Mesenchymal stem cell (in vitro differentiated cells and primary cell): ENCODE measurements at regions not wholly inside any gene's neighbourhood (a gene's known extent, or its start where the extent isn't known, plus 50 kb on each side); places are given as distances from the start of the nearest gene placed in this dataset.
A peak's percentile ranks its signal among the peaks of the same experiment; 100 is the strongest.

Experiments
- DNase-seq: peaks from one replicate; pipeline ENCODE4 v3.0.0-alpha.2; 2013
- H2AFZ ChIP-seq: one replicate; pipeline ENCODE4 v1.6.1; 2013; ENCODE audit warnings: low read depth, mild to moderate bottlenecking, control low read depth, inconsistent platforms, low read length, moderate library complexity
- H2AK5ac ChIP-seq: 2 replicates; pipeline ENCODE4 v1.6.1; 2013; ENCODE audit warnings: low read length, moderate library complexity, mild to moderate bottlenecking, inconsistent platforms; ENCODE audit not compliant: severe bottlenecking
- H2BK120ac ChIP-seq: one replicate; pipeline ENCODE4 v1.6.1; 2013; ENCODE audit warnings: low read depth, mild to moderate bottlenecking, inconsistent platforms, low read length, moderate library complexity
- H2BK12ac ChIP-seq, 2 experiments: one replicate each; pipeline ENCODE4 v1.6.1; 2013; ENCODE audit warnings: inconsistent platforms in 2 of 2, low read length in 2 of 2, mild to moderate bottlenecking in 2 of 2, moderate library complexity in 2 of 2, control low read depth in 1 of 2
- H2BK15ac ChIP-seq: one replicate; pipeline ENCODE4 v1.6.1; 2013; ENCODE audit warnings: mild to moderate bottlenecking, low read depth, inconsistent platforms; ENCODE audit not compliant: poor library complexity, severe bottlenecking
- H2BK5ac ChIP-seq: 2 replicates; pipeline ENCODE4 v1.6.1; 2013; ENCODE audit warnings: low read depth, mild to moderate bottlenecking, low read length, control low read depth, inconsistent platforms; ENCODE audit not compliant: poor library complexity, severe bottlenecking
- H3K14ac ChIP-seq, 2 experiments: one replicate each; pipeline ENCODE4 v1.6.1; 2013; ENCODE audit warnings: inconsistent platforms in 2 of 2, low read length in 2 of 2, control low read depth in 1 of 2, mild to moderate bottlenecking in 1 of 2, moderate library complexity in 1 of 2
- H3K18ac ChIP-seq, 2 experiments: one replicate each; pipeline ENCODE4 v1.6.1; 2013; ENCODE audit warnings: inconsistent platforms in 2 of 2, low read length in 2 of 2, control low read depth in 1 of 2, low read depth in 1 of 2, mild to moderate bottlenecking in 1 of 2
- H3K23ac ChIP-seq, 2 experiments: one replicate each; pipeline ENCODE4 v1.6.1; 2013; ENCODE audit warnings: inconsistent platforms in 2 of 2, low read length in 2 of 2, mild to moderate bottlenecking in 2 of 2, moderate library complexity in 2 of 2, control low read depth in 1 of 2
- H3K27ac ChIP-seq: 2 replicates; pipeline ENCODE4 v1.5.1; 2013; ENCODE audit warnings: mild to moderate bottlenecking, moderate library complexity, low read length, control low read depth, inconsistent platforms; ENCODE audit not compliant: poor library complexity, severe bottlenecking
- H3K27me3 ChIP-seq, 2 experiments: 2 replicates each; pipeline versions ENCODE4 v1.6.1 to v1.7.0; 2013; ENCODE audit warnings: low read length in 2 of 2, mild to moderate bottlenecking in 2 of 2, moderate library complexity in 2 of 2, control low read depth in 1 of 2, inconsistent platforms in 1 of 2; ENCODE audit not compliant: control insufficient read depth in 1 of 2, insufficient read depth in 1 of 2
- H3K36me3 ChIP-seq, 2 experiments: 2 replicates each; pipeline versions ENCODE4 v1.6.1 to v1.7.0; 2013; ENCODE audit warnings: low read length in 2 of 2, control low read depth in 1 of 2, inconsistent platforms in 1 of 2, low read depth in 1 of 2, mild to moderate bottlenecking in 1 of 2; ENCODE audit not compliant: insufficient read depth in 2 of 2, control insufficient read depth in 1 of 2
- H3K4ac ChIP-seq, 2 experiments: one replicate each; pipeline ENCODE4 v1.6.1; 2013; ENCODE audit warnings: inconsistent platforms in 2 of 2, low read length in 2 of 2, mild to moderate bottlenecking in 2 of 2, moderate library complexity in 2 of 2, control low read depth in 1 of 2, low read depth in 1 of 2
- H3K4me1 ChIP-seq: 2 replicates; pipeline ENCODE4 v1.6.1; 2013; ENCODE audit warnings: low read depth, low read length, control low read depth; ENCODE audit not compliant: control insufficient read depth, insufficient read depth
- H3K4me2 ChIP-seq: 2 replicates; pipeline ENCODE4 v1.6.1; 2013; ENCODE audit warnings: low read length, mild to moderate bottlenecking, inconsistent platforms; ENCODE audit not compliant: poor library complexity, severe bottlenecking
- H3K4me3 ChIP-seq, 2 experiments: 2 replicates each; pipeline versions ENCODE4 v1.5.1 to v1.7.0; 2013; ENCODE audit warnings: low read length in 2 of 2, mild to moderate bottlenecking in 2 of 2, control low read depth in 1 of 2, low read depth in 1 of 2; ENCODE audit not compliant: insufficient read depth in 1 of 2
- H3K79me1 ChIP-seq: replicated peaks from 2 replicates; pipeline ENCODE4 v1.6.1; 2013; ENCODE audit warnings: mild to moderate bottlenecking, control low read depth, low read length, inconsistent platforms; ENCODE audit not compliant: poor library complexity, severe bottlenecking
- H3K9ac ChIP-seq: 2 replicates; pipeline ENCODE4 v1.7.0; 2013; ENCODE audit warnings: mild to moderate bottlenecking, low read length, moderate library complexity
- H3K9me3 ChIP-seq: 2 replicates; pipeline ENCODE4 v1.7.0; 2013; ENCODE audit warnings: mild to moderate bottlenecking, low read length; ENCODE audit not compliant: control insufficient read depth
- H4K8ac ChIP-seq: one replicate; pipeline ENCODE4 v1.6.1; 2013; ENCODE audit warnings: inconsistent platforms, mild to moderate bottlenecking, low read length, moderate library complexity
- H4K91ac ChIP-seq: one replicate; pipeline ENCODE4 v1.6.1; 2013; ENCODE audit warnings: mild to moderate bottlenecking, low read length, inconsistent platforms
- WGBS: methylation state at CpG from one replicate; pipeline ENCODE4 v1.1.7; 2013; ENCODE audit warnings: mixed read lengths; 5-methylcytosine and 5-hydroxymethylcytosine counted together

DNA sequence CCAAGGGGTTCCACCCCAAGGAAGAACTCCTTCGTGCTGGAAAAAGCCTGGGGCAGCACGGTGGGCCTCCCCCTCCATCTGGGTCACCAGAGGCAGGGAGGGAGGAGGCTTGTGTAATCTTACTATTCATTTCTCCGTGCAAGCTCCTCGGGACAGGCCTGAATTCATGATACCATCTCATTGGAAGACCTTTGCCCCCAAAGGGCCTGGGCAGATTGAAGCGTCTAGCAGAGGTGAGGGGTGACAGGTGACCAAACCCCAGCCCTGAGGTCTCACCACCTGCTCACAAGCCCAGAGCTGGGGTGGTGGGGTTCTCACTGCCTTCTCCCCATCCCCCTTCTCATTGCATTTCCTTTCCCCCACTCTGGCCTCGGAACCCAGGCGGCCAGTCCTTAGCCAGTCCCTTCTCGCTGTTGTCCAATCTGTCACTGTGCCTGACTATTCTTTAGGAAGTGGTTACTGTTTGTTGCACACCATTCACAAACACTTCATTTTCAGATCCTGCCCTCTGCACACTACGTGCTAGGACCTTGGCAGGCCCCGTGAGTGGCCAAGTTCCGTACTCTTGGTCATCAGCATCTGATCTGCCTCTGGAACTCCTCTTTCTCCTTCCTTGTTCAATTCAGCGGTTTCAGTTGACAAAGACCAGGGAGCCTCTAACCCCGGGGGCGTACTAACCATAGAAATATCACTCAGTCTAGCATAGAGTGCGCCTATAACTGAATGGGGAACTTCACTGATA is 137.1 kb downstream of the LY86 start:
- H2BK12ac ChIP-seq, result peak overlapping the region; percentile 57 to 95
- H4K91ac ChIP-seq, result peak overlapping the region; percentile 92
- no peak overlapping the region for H3K4me2 ChIP-seq
- peak overlapping the region; percentile 71 for H2AK5ac ChIP-seq
- H4K8ac ChIP-seq, result peak overlapping the region; percentile 96
- no peak overlapping the region for H3K4me3 ChIP-seq
- H3K36me3 ChIP-seq, result no peaks in the 10 kb centered on the region
- H3K9me3 ChIP-seq, result no peaks in the 10 kb centered on the region
- H3K4me1 ChIP-seq, result peaks cover 21% of the 10 kb centered on the region
- peak overlapping the region; percentile 38 for H2BK120ac ChIP-seq
- DNase-seq, result no peak
- H3K27me3 ChIP-seq, result no peaks in the 10 kb centered on the region
- H2BK5ac ChIP-seq, result no peak overlapping the region
- no peaks in the 10 kb centered on the region for H3K79me1 ChIP-seq
- no peak overlapping the region for H3K27ac ChIP-seq
- H2BK15ac ChIP-seq, result no peak overlapping the region
- H3K9ac ChIP-seq, result no peak overlapping the region
- no peak overlapping the region for H3K23ac ChIP-seq
- H3K14ac ChIP-seq, result peak overlapping the region in 1 of 2 experiments; percentile 89
- WGBS, result 81% methylated on average over 15 of the region's 15 CpGs
- H2AFZ ChIP-seq, result no peak overlapping the region
- peak overlapping the region; percentile 95 to 96 for H3K18ac ChIP-seq
- peak overlapping the region; percentile 14 to 69 for H3K4ac ChIP-seq

GRCh38 chr6:6728169-6728941 is 139.8 kb downstream of the LY86 start:
- Histone ChIP-seq H3K27me3 (no peaks in the 10 kb centered on the region), H3K4me3 (no peak overlapping the region), H3K4me2 (no peak overlapping the region), H4K91ac (no peak overlapping the region), H3K23ac (peak overlapping the region in 1 of 2 experiments; percentile 6), H3K36me3 (no peaks in the 10 kb centered on the region), H2BK120ac (no peak overlapping the region), H2BK15ac (no peak overlapping the region), H3K79me1 (no peaks in the 10 kb centered on the region), H2BK5ac (no peak overlapping the region), H3K9ac (no peak overlapping the region), H3K27ac (no peak overlapping the region), H4K8ac (no peak overlapping the region), H3K4me1 (peaks cover 22% of the 10 kb centered on the region), H3K4ac (no peak overlapping the region), H2AFZ (no peak overlapping the region), H2AK5ac (no peak overlapping the region), H2BK12ac (no peak overlapping the region), H3K18ac (no peak overlapping the region), H3K9me3 (no peaks in the 10 kb centered on the region), H3K14ac (no peak overlapping the region)
- 80% methylated on average over 9 of the region's 9 CpGs for WGBS
- DNase-seq, result no peak

DNA sequence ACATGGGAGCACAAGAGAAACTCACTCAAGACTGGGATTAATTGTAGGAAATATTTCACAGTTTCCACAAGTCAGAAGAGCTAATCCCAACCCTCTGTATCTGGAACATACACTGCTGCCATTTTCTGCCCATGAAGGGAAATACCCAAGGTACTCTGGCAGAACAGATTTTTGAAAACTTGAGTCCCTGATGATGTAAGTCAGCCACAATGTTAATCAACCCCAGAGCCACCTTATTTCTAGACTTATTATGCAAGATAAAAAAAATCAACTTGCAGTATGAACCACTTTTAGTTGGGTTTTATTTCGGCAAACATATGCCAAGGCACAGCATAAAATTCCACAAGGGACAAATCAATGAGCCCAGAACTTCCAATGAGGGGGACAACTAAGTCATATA is 141.5 kb downstream of the LY86 start:
- Histone ChIP-seq H3K36me3 (no peaks in the 10 kb centered on the region), H2BK120ac (no peak overlapping the region), H2BK15ac (no peak overlapping the region), H3K27me3 (no peaks in the 10 kb centered on the region), H3K9me3 (no peaks in the 10 kb centered on the region), H3K23ac (no peak overlapping the region), H3K14ac (no peak overlapping the region), H2AFZ (no peak overlapping the region), H3K4me2 (no peak overlapping the region), H4K91ac (no peak overlapping the region), H3K4me3 (no peak overlapping the region), H3K18ac (no peak overlapping the region), H3K4ac (no peak overlapping the region), H3K9ac (peak overlapping the region; percentile 44), H4K8ac (no peak overlapping the region), H3K27ac (no peak overlapping the region), H3K4me1 (peaks cover 16% of the 10 kb centered on the region), H2BK5ac (no peak overlapping the region), H2BK12ac (no peak overlapping the region), H3K79me1 (no peaks in the 10 kb centered on the region), H2AK5ac (no peak overlapping the region)
- no peak for DNase-seq
- 60% methylated on average over 1 of the region's 1 CpG for WGBS

GRCh38 chr6:6730831-6731230 is 142.3 kb downstream of the LY86 start:
- H3K4me2 ChIP-seq, result no peak overlapping the region
- no peaks in the 10 kb centered on the region for H3K79me1 ChIP-seq
- peaks cover 9% of the 10 kb centered on the region for H3K4me1 ChIP-seq
- H3K18ac ChIP-seq, result no peak overlapping the region
- peak overlapping the region; percentile 91 for H4K8ac ChIP-seq
- no peak overlapping the region for H2AK5ac ChIP-seq
- peak overlapping the region in 1 of 2 experiments; percentile 19 for H2BK12ac ChIP-seq
- peak; percentile 62 for DNase-seq
- no peak overlapping the region for H3K14ac ChIP-seq
- no peak overlapping the region for H3K4ac ChIP-seq
- no peak overlapping the region for H2BK5ac ChIP-seq
- H4K91ac ChIP-seq, result peak overlapping the region; percentile 37
- no peaks in the 10 kb centered on the region for H3K9me3 ChIP-seq
- no peak overlapping the region for H2BK15ac ChIP-seq
- 13% methylated on average over 1 of the region's 2 CpGs for WGBS
- no peaks in the 10 kb centered on the region for H3K27me3 ChIP-seq
- H3K4me3 ChIP-seq, result no peak overlapping the region
- no peak overlapping the region for H3K23ac ChIP-seq
- H2BK120ac ChIP-seq, result no peak overlapping the region
- no peak overlapping the region for H2AFZ ChIP-seq
- H3K27ac ChIP-seq, result no peak overlapping the region
- H3K9ac ChIP-seq, result peak overlapping the region; percentile 44
- H3K36me3 ChIP-seq, result no peaks in the 10 kb centered on the region
